Esophagus muscularis mucosa (tissue), 4 donors: ENCODE measurements at regions not wholly inside any gene's neighbourhood (a gene's known extent, or its start where the extent isn't known, plus 50 kb on each side); places are given as distances from the start of the nearest gene placed in this dataset.

ENCODE experiments used
- CTCF ChIP-seq, 3 experiments: fragments of 200-600 bp in 2 of 3; fragments of 450-650 bp in 1 of 3; sonication (generic) in 2 of 3; IDR thresholded peaks; one replicate each; pipeline ENCODE4 v1.5.1; 2017 to 2019; ENCODE audit warnings: antibody characterized with exemption in 3 of 3, mild to moderate bottlenecking in 2 of 3, moderate library complexity in 1 of 3
- EP300 ChIP-seq: sonication (generic); formaldehyde crosslinking; IDR thresholded peaks from one replicate; pipeline ENCODE4 v1.6.1; 2017; ENCODE audit warnings: antibody characterized with exemption
- POLR2A ChIP-seq: fragments of 450-650 bp; IDR thresholded peaks from one replicate; pipeline ENCODE4 v1.6.1; 2017; ENCODE audit warnings: antibody characterized with exemption, moderate library complexity, mild to moderate bottlenecking, low read depth
- POLR2AphosphoS5 ChIP-seq, 2 donors: sonication (generic); formaldehyde crosslinking; IDR thresholded peaks; one replicate each; pipeline ENCODE4 v1.6.1; 2017; ENCODE audit warnings: antibody characterized with exemption in 2 of 2

- TF ChIP-seq EP300: no peak
- no peak for TF ChIP-seq CTCF (IDR thresholded peaks at IDR 0.05)
- no peak for TF ChIP-seq POLR2A
- TF ChIP-seq POLR2AphosphoS5 (IDR thresholded peaks at IDR 0.05): no peak
Observed at GRCh38 chr10:120069700-120070099, 177.2 kb downstream of the SEC23IP start.
